Right lobe of liver (tissue), 4 donors: ENCODE measurements at regions not wholly inside any gene's neighbourhood (a gene's known extent, or its start where the extent isn't known, plus 50 kb on each side); places are given as distances from the start of the nearest gene placed in this dataset.

Experiments used
- CTCF ChIP-seq, 4 donors: fragments of 200-600 bp in 3 of 4; fragments of 450-650 bp in 1 of 4; IDR thresholded peaks; one replicate each; pipeline versions ENCODE4 v1.5.1 to v1.8.0; 2016 to 2022; ENCODE audit warnings: antibody characterized with exemption in 4 of 4, mild to moderate bottlenecking in 2 of 4
- POLR2A ChIP-seq: fragments of 450-650 bp; IDR thresholded peaks from one replicate; pipeline ENCODE4 v1.6.1; 2017; ENCODE audit warnings: antibody characterized with exemption, mild to moderate bottlenecking
- donor health status: DM: no; HTN: no; CAD: no.
- donor health status: DM: no; HTN: no; CAD: no.
- donor health status: DM: no; HTN: yes; CAD: no.

- TF ChIP-seq POLR2A (no peak), CTCF (IDR thresholded peaks at IDR 0.05) (no peak)
These were observed 474.2 kb upstream of the CHRM3 start for GRCh38 chr1:238912148-238912547.
